ENCODE measurements at regions not wholly inside any gene's neighbourhood (a gene's known extent, or its start where the extent isn't known, plus 50 kb on each side); places are given as distances from the start of the nearest gene placed in this dataset.

DNA sequence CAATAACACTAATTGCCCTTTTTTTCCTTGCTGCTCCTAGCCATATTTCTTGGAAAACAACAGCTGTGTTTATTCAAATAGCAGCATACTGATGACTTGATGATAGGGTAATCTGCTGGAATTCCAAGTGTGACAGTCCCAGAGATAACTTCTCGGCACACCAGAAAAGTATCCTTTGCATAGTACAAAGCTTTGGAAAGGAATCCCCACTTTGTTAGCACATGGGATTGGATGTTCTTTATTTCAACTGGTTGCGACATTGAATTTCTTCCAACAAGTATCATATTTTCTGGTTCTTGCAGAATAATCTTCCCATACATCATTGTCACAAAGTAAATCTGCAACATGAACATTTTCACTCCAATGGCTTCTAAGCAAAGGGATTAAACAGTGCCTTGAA lies 445.8 kb upstream of the ACVR2A start:
- Histone ChIP-seq H3K23ac (ENCODE audit: insufficient read length, low read depth, low read length) (no peak overlapping the region), H2AFZ (ENCODE audit: low read length) (no peak overlapping the region), H3T11ph (ENCODE audit: low read length) (no peak overlapping the region), H3K79me2 (ENCODE audit: insufficient read depth, low read length) (no peaks in the 10 kb centered on the region), H4K8ac (replicated peaks; ENCODE audit: insufficient read length, low read depth, low read length) (no peak overlapping the region), H2AK5ac (ENCODE audit: insufficient read length, low read length) (no peak overlapping the region), H3K9me3 (ENCODE audit: control insufficient read depth, low read depth, low read length) (no peaks in the 10 kb centered on the region), H4K91ac (ENCODE audit: insufficient read length, low read depth, low read length) (no peak overlapping the region), H3K23me2 (ENCODE audit: insufficient read length, low read depth, low read length, poor library complexity, severe bottlenecking) (no peaks in the 10 kb centered on the region), H4K20me1 (ENCODE audit: control insufficient read depth, insufficient read depth, insufficient read length) (no peaks in the 10 kb centered on the region), H2BK5ac (ENCODE audit: insufficient read length, low read length) (no peak overlapping the region), H4K5ac (ENCODE audit: insufficient read length, low read depth, low read length) (no peak overlapping the region), H3K4me1 (ENCODE audit: insufficient read depth, low read length) (no peaks in the 10 kb centered on the region), H3K9ac (ENCODE audit: extremely low read depth, insufficient read length, low read length) (no peak overlapping the region), H2BK120ac (ENCODE audit: low read depth, low read length, poor library complexity, severe bottlenecking) (no peak overlapping the region), H2BK20ac (ENCODE audit: low read depth, low read length, poor library complexity, severe bottlenecking) (no peak overlapping the region), H3K4ac (ENCODE audit: low read depth, low read length) (no peak overlapping the region), H3K79me1 (ENCODE audit: insufficient read depth, low read depth, low read length, poor library complexity, severe bottlenecking) (no peaks in the 10 kb centered on the region), H3K27ac (ENCODE audit: insufficient read length, low read depth, low read length) (no peak overlapping the region), H3K27me3 (ENCODE audit: insufficient read depth, low read length) (no peaks in the 10 kb centered on the region), H3K4me2 (ENCODE audit: insufficient read depth, insufficient read length, low read length) (no peak overlapping the region), H2BK12ac (ENCODE audit: insufficient read length, low read depth, low read length) (no peak overlapping the region), H3K18ac (ENCODE audit: insufficient read length, low read depth, low read length) (no peak overlapping the region), H3K14ac (ENCODE audit: insufficient read depth, low read length) (no peak overlapping the region), H2BK15ac (ENCODE audit: low read depth, low read length) (no peak overlapping the region), H3K56ac (ENCODE audit: insufficient read length, low read depth, low read length) (no peak overlapping the region)
- Mint-ChIP-seq H3K36me3 (ENCODE audit: insufficient read depth in 1 of 3, low read depth in 3 of 3) (no peaks in the 10 kb centered on the region), H3K4me3 (no peak overlapping the region), H3K9me3 (no peaks in the 10 kb centered on the region; a peak in 1 of 5 replicates), H3K27ac (no peak overlapping the region), H3K27me3 (ENCODE audit: low read depth) (no peaks in the 10 kb centered on the region), H3K4me1 (no peaks in the 10 kb centered on the region)
- TF ChIP-seq CTCF (conservative IDR thresholded peaks at IDR 0.05), result no peak
- DNase-seq, result no peak
- no CpG with 5 or more reads among the region's 2 CpGs for WGBS (ENCODE audit: extremely low coverage, insufficient read length, low lambda C conversion rate)
